Fibroblast of lung (primary cell): ENCODE measurements at regions not wholly inside any gene's neighbourhood (a gene's known extent, or its start where the extent isn't known, plus 50 kb on each side); places are given as distances from the start of the nearest gene placed in this dataset.

ENCODE experiments used
- EZH2 ChIP-seq: IDR thresholded peaks from 2 replicates; pipeline ENCODE4 v1.5.1; 2012; ENCODE audit warnings: low read length, control low read depth, mild to moderate bottlenecking; ENCODE audit errors: missing control alignments
- TF ChIP-seq, protein P1 (sequence below), 2 donors: IDR thresholded peaks in 1 of 2; conservative IDR thresholded peaks in 1 of 2; 1 replicate in 1 of 2; 2 replicates in 1 of 2; pipeline ENCODE4 v1.5.1; 2011 to 2012; ENCODE audit warnings: low read length in 2 of 2, control low read depth in 1 of 2, inconsistent platforms in 1 of 2, low read depth in 1 of 2, mild to moderate bottlenecking in 1 of 2

DNA sequence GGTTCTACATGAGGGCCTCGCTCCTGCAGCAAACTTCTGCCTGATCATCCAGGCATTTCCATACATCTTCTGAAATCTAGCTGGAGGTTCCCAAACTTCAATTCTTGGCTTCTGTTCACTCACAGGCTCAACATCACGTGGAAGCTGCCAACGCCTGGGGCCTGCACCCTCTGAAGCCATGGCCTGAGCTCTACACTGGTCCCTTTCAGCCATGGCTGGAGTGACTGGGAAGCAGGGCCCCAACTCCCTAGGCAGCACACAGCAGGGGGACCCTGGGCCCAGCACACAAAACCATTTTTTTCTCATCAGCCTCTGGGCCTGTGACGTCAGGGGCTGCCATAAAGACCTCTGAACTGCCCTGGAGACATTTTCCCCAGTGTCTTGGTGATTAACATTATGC is 542.7 kb downstream of the TLL1 start:
- TF ChIP-seq, protein P1, sequence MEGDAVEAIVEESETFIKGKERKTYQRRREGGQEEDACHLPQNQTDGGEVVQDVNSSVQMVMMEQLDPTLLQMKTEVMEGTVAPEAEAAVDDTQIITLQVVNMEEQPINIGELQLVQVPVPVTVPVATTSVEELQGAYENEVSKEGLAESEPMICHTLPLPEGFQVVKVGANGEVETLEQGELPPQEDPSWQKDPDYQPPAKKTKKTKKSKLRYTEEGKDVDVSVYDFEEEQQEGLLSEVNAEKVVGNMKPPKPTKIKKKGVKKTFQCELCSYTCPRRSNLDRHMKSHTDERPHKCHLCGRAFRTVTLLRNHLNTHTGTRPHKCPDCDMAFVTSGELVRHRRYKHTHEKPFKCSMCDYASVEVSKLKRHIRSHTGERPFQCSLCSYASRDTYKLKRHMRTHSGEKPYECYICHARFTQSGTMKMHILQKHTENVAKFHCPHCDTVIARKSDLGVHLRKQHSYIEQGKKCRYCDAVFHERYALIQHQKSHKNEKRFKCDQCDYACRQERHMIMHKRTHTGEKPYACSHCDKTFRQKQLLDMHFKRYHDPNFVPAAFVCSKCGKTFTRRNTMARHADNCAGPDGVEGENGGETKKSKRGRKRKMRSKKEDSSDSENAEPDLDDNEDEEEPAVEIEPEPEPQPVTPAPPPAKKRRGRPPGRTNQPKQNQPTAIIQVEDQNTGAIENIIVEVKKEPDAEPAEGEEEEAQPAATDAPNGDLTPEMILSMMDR (conservative IDR thresholded peaks at IDR 0.05 in 1 of 2, IDR thresholded peaks at IDR 0.05 in 1 of 2; ENCODE audit: low read depth in 1 of 2, low read length in 2 of 2) = no peak
- no peak for TF ChIP-seq EZH2
